ENCODE measurements at regions not wholly inside any gene's neighbourhood (a gene's known extent, or its start where the extent isn't known, plus 50 kb on each side); places are given as distances from the start of the nearest gene placed in this dataset.

GRCh38 chrX:121110536-121110935 lies 63.1 kb downstream of the GLUD2 start:
- TF ChIP-seq, protein P1, sequence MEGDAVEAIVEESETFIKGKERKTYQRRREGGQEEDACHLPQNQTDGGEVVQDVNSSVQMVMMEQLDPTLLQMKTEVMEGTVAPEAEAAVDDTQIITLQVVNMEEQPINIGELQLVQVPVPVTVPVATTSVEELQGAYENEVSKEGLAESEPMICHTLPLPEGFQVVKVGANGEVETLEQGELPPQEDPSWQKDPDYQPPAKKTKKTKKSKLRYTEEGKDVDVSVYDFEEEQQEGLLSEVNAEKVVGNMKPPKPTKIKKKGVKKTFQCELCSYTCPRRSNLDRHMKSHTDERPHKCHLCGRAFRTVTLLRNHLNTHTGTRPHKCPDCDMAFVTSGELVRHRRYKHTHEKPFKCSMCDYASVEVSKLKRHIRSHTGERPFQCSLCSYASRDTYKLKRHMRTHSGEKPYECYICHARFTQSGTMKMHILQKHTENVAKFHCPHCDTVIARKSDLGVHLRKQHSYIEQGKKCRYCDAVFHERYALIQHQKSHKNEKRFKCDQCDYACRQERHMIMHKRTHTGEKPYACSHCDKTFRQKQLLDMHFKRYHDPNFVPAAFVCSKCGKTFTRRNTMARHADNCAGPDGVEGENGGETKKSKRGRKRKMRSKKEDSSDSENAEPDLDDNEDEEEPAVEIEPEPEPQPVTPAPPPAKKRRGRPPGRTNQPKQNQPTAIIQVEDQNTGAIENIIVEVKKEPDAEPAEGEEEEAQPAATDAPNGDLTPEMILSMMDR (IDR thresholded peaks at IDR 0.05; ENCODE audit: unreplicated experiment), result no peak
- Mint-ChIP-seq H3K9me3 (ENCODE audit: low read depth, unreplicated experiment) (no peaks in the 10 kb centered on the region), H3K36me3 (ENCODE audit: insufficient read depth, unreplicated experiment) (no peaks in the 10 kb centered on the region), H3K4me3 (ENCODE audit: low read depth, unreplicated experiment) (no peak overlapping the region), H3K27me3 (ENCODE audit: unreplicated experiment) (no peaks in the 10 kb centered on the region), H3K4me1 (ENCODE audit: low read depth, unreplicated experiment) (no peaks in the 10 kb centered on the region), H3K27ac (ENCODE audit: unreplicated experiment) (no peak overlapping the region)
- DNase-seq, result no peak
- intact Hi-C loops (cut with micrococcal nuclease; ENCODE audit: unreplicated experiment), result no loop called here
- no TSS peak for BruUV-seq (replicated peaks)
- CTCF ChIA-PET, result no interaction called here

GRCh38 chrX:121114691-121115090 lies 67.3 kb downstream of the GLUD2 start:
- Mint-ChIP-seq H3K36me3 (ENCODE audit: insufficient read depth, unreplicated experiment) (no peaks in the 10 kb centered on the region), H3K27me3 (ENCODE audit: unreplicated experiment) (no peaks in the 10 kb centered on the region), H3K4me3 (ENCODE audit: low read depth, unreplicated experiment) (no peak overlapping the region), H3K4me1 (ENCODE audit: low read depth, unreplicated experiment) (no peaks in the 10 kb centered on the region), H3K27ac (ENCODE audit: unreplicated experiment) (no peak overlapping the region), H3K9me3 (ENCODE audit: low read depth, unreplicated experiment) (no peaks in the 10 kb centered on the region)
- no TSS peak for BruUV-seq (replicated peaks)
- CTCF ChIA-PET, result no interaction called here
- intact Hi-C loops (cut with micrococcal nuclease; ENCODE audit: unreplicated experiment), result no loop called here
- TF ChIP-seq, protein P1 (IDR thresholded peaks at IDR 0.05; ENCODE audit: unreplicated experiment), result no peak
- no peak for DNase-seq

DNA sequence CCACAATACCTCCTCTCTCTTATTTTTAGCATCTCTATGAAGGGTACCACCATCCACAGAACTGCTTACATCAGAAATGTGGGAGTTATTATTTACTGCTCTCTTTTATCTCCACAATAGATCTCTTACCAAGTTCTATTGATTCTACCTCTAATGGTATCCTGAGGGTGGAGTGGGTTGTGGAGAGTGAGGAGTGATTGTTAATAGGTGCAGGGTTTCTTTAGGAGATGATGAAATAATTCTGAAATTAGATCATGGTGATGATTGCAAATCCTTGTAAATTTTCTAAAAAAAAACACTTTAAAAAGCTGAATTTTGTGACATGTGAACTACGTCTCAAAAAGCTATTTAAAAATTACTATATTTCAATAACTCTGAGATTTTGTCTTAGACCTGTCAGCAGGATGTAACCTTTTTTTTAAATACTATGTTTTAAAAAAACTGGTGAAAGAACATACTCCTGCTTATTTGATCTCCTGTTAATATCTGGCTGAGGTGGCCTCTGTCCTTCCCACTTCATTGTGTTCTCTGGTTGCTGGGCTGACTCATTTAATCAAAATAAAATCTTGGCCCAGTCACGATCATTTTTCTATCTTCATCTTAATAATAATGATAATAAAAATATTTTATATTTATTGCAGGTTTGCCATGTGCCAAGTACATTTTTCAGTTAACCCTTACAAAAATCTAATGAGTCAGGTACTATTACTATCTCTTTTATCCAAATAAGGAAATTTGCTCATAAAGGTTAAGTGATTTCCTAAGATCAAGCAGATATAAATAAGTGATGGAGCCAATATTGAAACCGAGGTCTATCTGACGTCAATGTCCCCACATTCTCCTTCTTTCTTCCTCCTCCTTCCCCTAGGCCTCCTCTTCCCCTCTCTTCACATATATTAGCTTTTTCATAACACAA lies 73.5 kb downstream of the GLUD2 start:
- BruUV-seq (replicated peaks), result no TSS peak
- intact Hi-C loops (cut with micrococcal nuclease; ENCODE audit: unreplicated experiment), result no loop called here
- Mint-ChIP-seq H3K9me3 (ENCODE audit: low read depth, unreplicated experiment) (no peaks in the 10 kb centered on the region), H3K27me3 (ENCODE audit: unreplicated experiment) (no peaks in the 10 kb centered on the region), H3K4me1 (ENCODE audit: low read depth, unreplicated experiment) (no peaks in the 10 kb centered on the region), H3K36me3 (ENCODE audit: insufficient read depth, unreplicated experiment) (no peaks in the 10 kb centered on the region), H3K27ac (ENCODE audit: unreplicated experiment) (no peak overlapping the region), H3K4me3 (ENCODE audit: low read depth, unreplicated experiment) (no peak overlapping the region)
- CTCF ChIA-PET, result interaction anchor here (0.6 kb wide), 1 partner anchor 116 kb away, joined by 3 read pairs; no protein-coding TSS in a partner anchor
- TF ChIP-seq, protein P1 (IDR thresholded peaks at IDR 0.05; ENCODE audit: unreplicated experiment), result no peak
- DNase-seq, result no peak

DNA sequence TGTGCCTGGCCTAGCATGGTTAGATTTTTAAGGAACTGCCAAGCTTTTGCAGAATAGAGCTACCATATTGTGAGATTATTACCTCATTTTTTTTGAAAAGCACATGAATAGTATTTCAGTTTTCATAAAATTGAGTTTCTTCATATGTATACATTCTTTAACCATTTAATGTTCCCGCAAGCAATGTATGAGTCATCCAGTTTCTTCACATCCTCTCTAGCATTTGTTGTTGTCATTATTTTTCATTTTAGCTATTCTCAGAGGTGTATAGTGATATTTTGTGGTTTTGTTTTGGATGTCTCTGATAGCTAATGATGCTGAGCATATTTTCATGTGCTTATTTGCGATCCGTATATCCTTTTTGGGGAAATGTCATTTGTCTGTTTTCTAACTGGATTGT lies 74.9 kb downstream of the GLUD2 start:
- intact Hi-C loops (cut with micrococcal nuclease; ENCODE audit: unreplicated experiment), result no loop called here
- CTCF ChIA-PET, result no interaction called here
- H3K27ac Mint-ChIP-seq (ENCODE audit: unreplicated experiment), result no peak overlapping the region
- DNase-seq, result no peak
- TF ChIP-seq, protein P1 (IDR thresholded peaks at IDR 0.05; ENCODE audit: unreplicated experiment), result no peak
- H3K36me3 Mint-ChIP-seq (ENCODE audit: insufficient read depth, unreplicated experiment), result no peaks in the 10 kb centered on the region
- no peaks in the 10 kb centered on the region for H3K9me3 Mint-ChIP-seq (ENCODE audit: low read depth, unreplicated experiment)
- no TSS peak for BruUV-seq (replicated peaks)
- H3K4me3 Mint-ChIP-seq (ENCODE audit: low read depth, unreplicated experiment), result no peak overlapping the region
- no peaks in the 10 kb centered on the region for H3K4me1 Mint-ChIP-seq (ENCODE audit: low read depth, unreplicated experiment)
- H3K27me3 Mint-ChIP-seq (ENCODE audit: unreplicated experiment), result no peaks in the 10 kb centered on the region
